Activated B cell treated with CpG ODN at 0.5 μM for 24 hours (primary cell): ENCODE measurements at regions not wholly inside any gene's neighbourhood (a gene's known extent, or its start where the extent isn't known, plus 50 kb on each side); places are given as distances from the start of the nearest gene placed in this dataset.

Experiments
- ATAC-seq: fragments of 200-7000 bp; cut with Tn5 transposase; one replicate; pipeline ENCODE4 v1.10.0; 2021; ENCODE audit warnings: low read depth, mild to moderate bottlenecking, moderate library complexity
- CTCF ChIA-PET: fragments of 350-600 bp; sonication (Branson Sonifier 250); formaldehyde crosslinking; loops from one replicate; lab custom pipeline; 2021; ENCODE audit warnings: antibody characterized with exemption; lab: Charles Lee
- POLR2A ChIA-PET: fragments of 350-600 bp; sonication (Branson Sonifier 250); formaldehyde crosslinking; loops from one replicate; lab custom pipeline; 2021; ENCODE audit warnings: antibody characterized with exemption; lab: Charles Lee
- DNase-seq: peaks from one replicate; pipeline ENCODE4 v3.0.0; 2022
- H3K27ac Mint-ChIP-seq: one replicate; pipeline ENCODE4 v1.8.0; 2020; ENCODE audit warnings: mixed read lengths
- H3K27me3 Mint-ChIP-seq: one replicate; pipeline ENCODE4 v1.8.0; 2021; ENCODE audit warnings: mixed read lengths
- H3K36me3 Mint-ChIP-seq: one replicate; pipeline ENCODE4 v1.8.0; 2021; ENCODE audit warnings: low read depth, mixed read lengths
- H3K4me1 Mint-ChIP-seq: one replicate; pipeline ENCODE4 v1.8.0; 2021; ENCODE audit warnings: mixed read lengths
- H3K4me3 Mint-ChIP-seq: one replicate; pipeline ENCODE4 v1.8.0; 2020; ENCODE audit warnings: mild to moderate bottlenecking, mixed read lengths
- H3K9me3 Mint-ChIP-seq: one replicate; pipeline ENCODE4 v1.8.0; 2020; ENCODE audit warnings: mixed read lengths
- CTCF ChIP-seq: fragments of 200-600 bp; IDR thresholded peaks from one replicate; pipeline ENCODE4 v1.8.0; 2022; ENCODE audit warnings: antibody characterized with exemption, mild to moderate bottlenecking
- intact Hi-C: fragments of 100-400 bp; cut with micrococcal nuclease; formaldehyde crosslinking; loops from one replicate; pipeline ENCODE4 v1.15.1; 2024

GRCh38 chr1:238985312-238985711 is 401.1 kb upstream of the CHRM3 start:
- Mint-ChIP-seq H3K36me3 (no peaks in the 10 kb centered on the region), H3K27ac (no peak overlapping the region), H3K4me3 (no peak overlapping the region), H3K4me1 (no peaks in the 10 kb centered on the region), H3K27me3 (no peaks in the 10 kb centered on the region), H3K9me3 (peaks cover 6% of the 10 kb centered on the region)
- no peak for TF ChIP-seq CTCF
- DNase-seq (no peak), ATAC-seq (no peak)
- POLR2A ChIA-PET = no interaction called here
- intact Hi-C loops = no loop called here
- CTCF ChIA-PET = no interaction called here

GRCh38 chr1:238982736-238983135 is 403.6 kb upstream of the CHRM3 start:
- H3K4me1 Mint-ChIP-seq = no peaks in the 10 kb centered on the region
- no peak overlapping the region for H3K27ac Mint-ChIP-seq
- no peak overlapping the region for H3K4me3 Mint-ChIP-seq
- H3K9me3 Mint-ChIP-seq = no peaks in the 10 kb centered on the region
- H3K36me3 Mint-ChIP-seq = no peaks in the 10 kb centered on the region
- TF ChIP-seq CTCF = no peak
- DNase-seq = no peak
- POLR2A ChIA-PET = no interaction called here
- intact Hi-C loops = no loop called here
- ATAC-seq = no peak
- no peaks in the 10 kb centered on the region for H3K27me3 Mint-ChIP-seq
- CTCF ChIA-PET = no interaction called here

- no peak for ATAC-seq
- intact Hi-C loops = no loop called here
- H3K27me3 Mint-ChIP-seq = no peaks in the 10 kb centered on the region
- no peaks in the 10 kb centered on the region for H3K4me1 Mint-ChIP-seq
- H3K27ac Mint-ChIP-seq = no peak overlapping the region
- H3K4me3 Mint-ChIP-seq = no peak overlapping the region
- no peak for TF ChIP-seq CTCF
- H3K36me3 Mint-ChIP-seq = no peaks in the 10 kb centered on the region
- CTCF ChIA-PET = no interaction called here
- peaks cover 2% of the 10 kb centered on the region for H3K9me3 Mint-ChIP-seq
- DNase-seq = no peak
- POLR2A ChIA-PET = no interaction called here
Observed at GRCh38 chr1:238981317-238981933, 404.9 kb upstream of the CHRM3 start.

- DNase-seq = no peak
- intact Hi-C loops = no loop called here
- H3K36me3 Mint-ChIP-seq = no peaks in the 10 kb centered on the region
- H3K27ac Mint-ChIP-seq = no peak overlapping the region
- ChIA-PET POLR2A (interaction anchor here (0.6 kb wide), 1 partner anchor 113 kb away, joined by 3 read pairs; no protein-coding TSS in a partner anchor), CTCF (no interaction called here)
- H3K4me1 Mint-ChIP-seq = no peaks in the 10 kb centered on the region
- H3K4me3 Mint-ChIP-seq = no peak overlapping the region
- H3K9me3 Mint-ChIP-seq = peaks cover 2% of the 10 kb centered on the region
- TF ChIP-seq CTCF = no peak
- H3K27me3 Mint-ChIP-seq = no peaks in the 10 kb centered on the region
- ATAC-seq = no peak
Observed at GRCh38 chr1:238980053-238980452, 406.3 kb upstream of the CHRM3 start.

GRCh38 chr1:238964631-238965030 is 421.7 kb upstream of the CHRM3 start:
- CTCF ChIA-PET = no interaction called here
- no peak overlapping the region for H3K4me3 Mint-ChIP-seq
- H3K36me3 Mint-ChIP-seq = no peaks in the 10 kb centered on the region

More at GRCh38 chr1:238964631-238965030, 421.7 kb upstream of the CHRM3 start:
- POLR2A ChIA-PET = no interaction called here
- Mint-ChIP-seq H3K27me3 (no peaks in the 10 kb centered on the region), H3K9me3 (peaks cover 8% of the 10 kb centered on the region), H3K4me1 (no peaks in the 10 kb centered on the region), H3K27ac (no peak overlapping the region)
- no peak for ATAC-seq
- TF ChIP-seq CTCF = no peak
- intact Hi-C loops = no loop called here
- DNase-seq = no peak
